Hematopoietic multipotent progenitor cell treated with erythropoietin and hydrocortisone succinate and interleukin-3 and kit ligand, for 15 days (in vitro differentiated cells): ENCODE measurements at regions not wholly inside any gene's neighbourhood (a gene's known extent, or its start where the extent isn't known, plus 50 kb on each side); places are given as distances from the start of the nearest gene placed in this dataset.

Experiments
- DNase-seq: peaks from one replicate; pipeline ENCODE4 v3.0.0-alpha.2; 2015; ENCODE audit warnings: low spot score

GRCh38 chr18:27263369-27263768 lies 78.3 kb upstream of the CHST9 start:
- no peak for DNase-seq

GRCh38 chr18:27261769-27262549 lies 76.9 kb upstream of the CHST9 start:
- DNase-seq = no peak

DNA sequence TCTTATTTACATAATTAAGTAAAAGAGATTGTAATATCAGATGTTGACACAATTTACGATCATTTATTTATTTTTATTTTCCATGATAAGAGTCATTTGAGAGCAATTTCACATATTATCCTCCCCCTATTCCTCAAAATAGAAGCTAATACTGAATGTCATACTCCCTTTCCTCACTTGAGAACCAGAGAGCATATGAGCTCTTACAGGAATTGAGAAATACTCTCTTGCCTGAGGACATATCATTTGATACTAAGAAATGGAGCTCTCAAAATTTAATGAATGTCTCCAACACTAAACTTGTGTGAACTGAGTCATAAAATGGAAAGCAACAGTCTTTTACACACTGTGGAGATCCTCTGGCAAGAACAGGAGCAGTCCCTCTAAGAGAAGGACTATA lies 68.5 kb upstream of the CHST9 start:
- DNase-seq = no peak

- DNase-seq = no peak
These were observed 65.4 kb upstream of the CHST9 start for GRCh38 chr18:27250471-27250870.

- DNase-seq = peak; percentile 3
These were observed 64.8 kb upstream of the CHST9 start for GRCh38 chr18:27249933-27250332.

GRCh38 chr18:27244259-27244658 lies 59.2 kb upstream of the CHST9 start:
- DNase-seq = no peak

- no peak for DNase-seq
These were observed 57.4 kb upstream of the CHST9 start for GRCh38 chr18:27242392-27243047.

DNA sequence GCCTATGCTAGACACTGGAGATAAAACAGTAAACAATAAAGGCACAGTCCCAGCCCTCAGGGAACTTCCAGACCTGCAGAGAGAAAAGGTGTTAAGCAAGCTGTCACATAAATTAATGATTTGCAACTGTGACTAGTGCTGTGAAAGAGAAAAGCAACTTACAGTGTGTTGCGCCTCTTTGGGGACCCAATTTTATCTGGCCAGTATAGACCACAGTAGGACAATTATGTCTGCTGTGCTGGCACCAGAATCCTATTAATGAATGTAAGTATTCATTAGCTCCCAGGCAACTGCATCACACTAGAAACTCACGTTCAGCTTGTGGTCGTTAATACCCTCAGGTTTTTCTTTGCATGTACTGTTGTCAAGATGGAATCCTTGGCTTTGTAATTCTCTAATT lies 55.3 kb upstream of the CHST9 start:
- no peak for DNase-seq

GRCh38 chr18:27239669-27240068 lies 54.6 kb upstream of the CHST9 start:
- DNase-seq = no peak

DNA sequence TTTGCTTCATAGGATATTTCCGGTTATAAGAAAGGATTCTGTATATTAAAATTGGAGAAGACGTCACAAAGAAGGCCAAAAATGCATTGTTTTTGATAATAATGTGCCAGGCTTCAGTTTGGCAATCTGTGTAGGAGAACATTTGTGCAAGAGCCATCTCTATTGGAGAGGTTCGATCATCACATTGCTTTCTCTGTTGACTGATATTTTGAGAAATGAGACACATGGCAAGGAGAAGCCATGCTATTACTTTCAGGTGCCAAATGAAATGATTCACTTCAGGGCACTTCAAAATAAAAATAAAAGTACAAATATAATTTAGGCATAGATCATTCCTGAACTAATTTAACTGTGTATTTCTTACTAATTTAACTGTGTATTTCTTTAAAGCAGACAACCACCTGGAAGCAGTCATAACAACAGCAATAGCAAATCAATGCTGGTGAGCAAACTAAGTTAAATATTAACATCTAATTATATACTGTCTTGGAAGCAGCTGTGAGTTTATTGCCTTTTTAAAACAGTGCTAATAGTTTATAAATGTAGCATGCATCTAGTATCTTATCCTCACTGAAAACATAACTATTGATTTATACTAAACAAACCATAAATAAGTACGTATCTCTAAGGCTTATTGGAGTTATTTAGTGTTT lies 50.2 kb upstream of the CHST9 start:
- no peak for DNase-seq
